ENCODE measurements at regions not wholly inside any gene's neighbourhood (a gene's known extent, or its start where the extent isn't known, plus 50 kb on each side); places are given as distances from the start of the nearest gene placed in this dataset.

- DNase-seq: peak; percentile 9 to 37
Observed at GRCh38 chr9:86405926-86406325, 51.7 kb upstream of the TUT7 start.

GRCh38 chr9:86405086-86405491 lies 50.9 kb upstream of the TUT7 start:
- no peak for DNase-seq
